MM.1S (cell line): ENCODE measurements at regions not wholly inside any gene's neighbourhood (a gene's known extent, or its start where the extent isn't known, plus 50 kb on each side); places are given as distances from the start of the nearest gene placed in this dataset.

Experiments used
- EZH2 ChIP-seq: fragments of 300-600 bp; sonication (generic); optimal IDR thresholded peaks from 2 replicates; pipeline ENCODE3; 2017; ENCODE audit warnings: low read depth, mild to moderate bottlenecking, antibody characterized with exemption, low read length, mixed read lengths
- TF ChIP-seq, protein P1 (sequence below): fragments of 300-600 bp; sonication (generic); IDR thresholded peaks from 2 replicates; pipeline ENCODE4 v1.5.1; 2016; ENCODE audit warnings: antibody characterized with exemption, low read length, mixed read lengths

DNA sequence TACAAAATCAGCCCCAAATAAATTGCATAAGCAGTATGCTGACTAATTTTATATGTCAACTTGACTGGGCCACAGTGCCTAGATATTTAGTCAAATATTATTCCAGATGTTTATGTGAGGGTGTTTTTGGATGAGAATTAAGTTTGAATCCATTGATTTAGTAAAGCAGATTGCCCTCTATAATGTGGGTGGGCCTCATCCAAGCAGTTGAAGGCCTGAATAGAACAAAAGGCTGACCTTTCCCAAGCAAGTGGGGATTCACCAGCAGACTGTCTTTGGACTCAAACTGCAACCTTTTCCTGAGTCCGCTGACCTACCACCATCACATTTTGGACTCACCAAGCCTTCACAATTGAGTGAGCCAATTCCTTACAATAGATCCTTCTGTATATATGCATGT lies 186.4 kb downstream of the ARHGAP12 start:
- TF ChIP-seq, protein P1, sequence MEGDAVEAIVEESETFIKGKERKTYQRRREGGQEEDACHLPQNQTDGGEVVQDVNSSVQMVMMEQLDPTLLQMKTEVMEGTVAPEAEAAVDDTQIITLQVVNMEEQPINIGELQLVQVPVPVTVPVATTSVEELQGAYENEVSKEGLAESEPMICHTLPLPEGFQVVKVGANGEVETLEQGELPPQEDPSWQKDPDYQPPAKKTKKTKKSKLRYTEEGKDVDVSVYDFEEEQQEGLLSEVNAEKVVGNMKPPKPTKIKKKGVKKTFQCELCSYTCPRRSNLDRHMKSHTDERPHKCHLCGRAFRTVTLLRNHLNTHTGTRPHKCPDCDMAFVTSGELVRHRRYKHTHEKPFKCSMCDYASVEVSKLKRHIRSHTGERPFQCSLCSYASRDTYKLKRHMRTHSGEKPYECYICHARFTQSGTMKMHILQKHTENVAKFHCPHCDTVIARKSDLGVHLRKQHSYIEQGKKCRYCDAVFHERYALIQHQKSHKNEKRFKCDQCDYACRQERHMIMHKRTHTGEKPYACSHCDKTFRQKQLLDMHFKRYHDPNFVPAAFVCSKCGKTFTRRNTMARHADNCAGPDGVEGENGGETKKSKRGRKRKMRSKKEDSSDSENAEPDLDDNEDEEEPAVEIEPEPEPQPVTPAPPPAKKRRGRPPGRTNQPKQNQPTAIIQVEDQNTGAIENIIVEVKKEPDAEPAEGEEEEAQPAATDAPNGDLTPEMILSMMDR: no peak
- no peak for TF ChIP-seq EZH2
